Vagina (tissue), 2 donors: ENCODE measurements at regions not wholly inside any gene's neighbourhood (a gene's known extent, or its start where the extent isn't known, plus 50 kb on each side); places are given as distances from the start of the nearest gene placed in this dataset.

Experiments used
- DNase-seq, 2 donors: peaks; one replicate each; pipeline ENCODE4 v3.0.0-alpha.2; 2017; ENCODE audit errors: extremely low spot score in 2 of 2
- H3K27ac ChIP-seq: fragments of 200-600 bp; sonication (generic); one replicate; pipeline ENCODE4 v1.5.1; 2019
- H3K27me3 ChIP-seq: fragments of 200-600 bp; sonication (generic); one replicate; pipeline ENCODE4 v1.5.1; 2019
- H3K36me3 ChIP-seq, 2 donors: fragments of 200-600 bp; sonication (generic); one replicate each; pipeline ENCODE4 v1.5.1; 2017 to 2019
- H3K4me1 ChIP-seq: fragments of 200-600 bp; sonication (generic); one replicate; pipeline ENCODE4 v1.5.1; 2019
- H3K4me3 ChIP-seq, 2 donors: fragments of 200-600 bp; sonication (generic); 1 replicate in 1 of 2; 2 replicates in 1 of 2; pipeline ENCODE4 v1.5.1; 2016 to 2019
- H3K9me3 ChIP-seq: fragments of 200-600 bp; sonication (generic); one replicate; pipeline ENCODE4 v1.5.1; 2019
- CTCF ChIP-seq, 3 experiments: fragments of 450-650 bp in 2 of 3; fragments of 200-600 bp in 1 of 3; sonication (generic) in 1 of 3; IDR thresholded peaks; one replicate each; pipeline ENCODE4 v1.5.1; 2017 to 2019; ENCODE audit warnings: antibody characterized with exemption in 3 of 3, mild to moderate bottlenecking in 2 of 3, moderate library complexity in 2 of 3
- POLR2A ChIP-seq, 2 donors: fragments of 450-650 bp; IDR thresholded peaks; one replicate each; pipeline ENCODE4 v1.6.1; 2017; ENCODE audit warnings: antibody characterized with exemption in 2 of 2, mild to moderate bottlenecking in 2 of 2, moderate library complexity in 2 of 2
- POLR2AphosphoS5 ChIP-seq, 2 donors: sonication (generic); formaldehyde crosslinking; IDR thresholded peaks; one replicate each; pipeline ENCODE4 v1.9.0; 2017; ENCODE audit warnings: antibody characterized with exemption in 2 of 2, mild to moderate bottlenecking in 2 of 2, low read depth in 1 of 2; ENCODE audit not compliant: insufficient read depth in 1 of 2
- intact Hi-C: fragments of 100-400 bp; cut with DNase I; formaldehyde crosslinking; loops from one replicate; pipeline ENCODE4 v1.15.1; 2023

- no peak overlapping the region for H3K4me3 ChIP-seq
- no peaks in the 10 kb centered on the region for H3K36me3 ChIP-seq
- TF ChIP-seq POLR2A (IDR thresholded peaks at IDR 0.05): no peak
- TF ChIP-seq CTCF (IDR thresholded peaks at IDR 0.05): no peak
- no peak for TF ChIP-seq POLR2AphosphoS5 (IDR thresholded peaks at IDR 0.05; ENCODE audit: insufficient read depth in 1 of 2, low read depth in 1 of 2)
- no peak for DNase-seq
- no peak overlapping the region for H3K27ac ChIP-seq
- H3K9me3 ChIP-seq: no peaks in the 10 kb centered on the region
- intact Hi-C loops: no loop called here
- H3K27me3 ChIP-seq: no peaks in the 10 kb centered on the region
- no peaks in the 10 kb centered on the region for H3K4me1 ChIP-seq
Measured at GRCh38 chr2:194954218-194954617, 702.8 kb upstream of the SLC39A10 start.

- intact Hi-C loops: no loop called here
- TF ChIP-seq POLR2A (IDR thresholded peaks at IDR 0.05) (no peak), CTCF (IDR thresholded peaks at IDR 0.05) (no peak), POLR2AphosphoS5 (IDR thresholded peaks at IDR 0.05; ENCODE audit: insufficient read depth in 1 of 2, low read depth in 1 of 2) (no peak)
- no peak for DNase-seq
- no peaks in the 10 kb centered on the region for H3K4me1 ChIP-seq
- H3K27ac ChIP-seq: no peak overlapping the region
- no peaks in the 10 kb centered on the region for H3K36me3 ChIP-seq
- H3K4me3 ChIP-seq: no peak overlapping the region
- H3K9me3 ChIP-seq: no peaks in the 10 kb centered on the region
- H3K27me3 ChIP-seq: no peaks in the 10 kb centered on the region
Measured at GRCh38 chr2:194946826-194947225, 710.2 kb upstream of the SLC39A10 start.

DNA sequence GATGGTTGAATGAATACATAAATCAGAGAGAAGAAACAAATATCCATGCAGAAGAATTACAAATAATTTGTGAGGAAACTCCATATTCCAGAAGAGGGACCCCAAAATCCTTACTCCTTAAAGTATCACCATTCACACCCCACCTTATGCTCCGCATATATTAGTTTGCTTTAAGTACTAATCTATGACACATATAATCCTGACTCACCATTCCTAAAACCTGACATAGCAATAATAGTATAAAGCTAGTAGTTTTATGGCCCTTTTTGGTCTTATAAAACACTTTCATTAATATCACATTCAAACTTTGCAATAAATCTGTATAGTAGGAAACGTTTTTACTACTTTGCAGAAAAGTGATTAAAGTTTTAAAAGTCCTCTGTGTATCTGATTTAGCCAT is 719.0 kb upstream of the SLC39A10 start:
- Histone ChIP-seq H3K4me3 (no peak overlapping the region), H3K36me3 (no peaks in the 10 kb centered on the region), H3K4me1 (no peaks in the 10 kb centered on the region), H3K27ac (no peak overlapping the region), H3K27me3 (no peaks in the 10 kb centered on the region), H3K9me3 (no peaks in the 10 kb centered on the region)
- intact Hi-C loops: no loop called here
- TF ChIP-seq POLR2AphosphoS5 (IDR thresholded peaks at IDR 0.05; ENCODE audit: insufficient read depth in 1 of 2, low read depth in 1 of 2) (no peak), POLR2A (IDR thresholded peaks at IDR 0.05) (no peak), CTCF (IDR thresholded peaks at IDR 0.05) (no peak)
- no peak for DNase-seq

DNA sequence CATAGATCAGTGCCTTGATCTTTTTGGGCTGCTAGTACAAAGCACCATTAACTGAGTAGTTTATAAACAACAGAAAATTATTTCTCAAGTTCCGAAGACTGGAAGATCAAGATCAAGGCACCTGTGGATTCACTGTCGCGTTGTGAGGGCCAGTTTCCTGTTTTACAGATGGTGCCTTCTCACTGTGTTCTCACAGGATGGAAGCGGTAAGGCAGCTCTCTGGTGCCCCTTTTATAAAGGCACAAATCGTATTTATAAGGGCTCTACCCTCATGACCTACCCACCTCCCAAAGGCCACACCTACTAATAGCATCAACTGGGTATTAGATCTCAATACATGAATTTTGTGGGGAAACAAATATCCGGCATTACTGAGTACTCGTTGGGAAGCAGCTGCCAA is 729.5 kb upstream of the SLC39A10 start:
- H3K4me3 ChIP-seq: no peak overlapping the region
- no peak for DNase-seq
- no peaks in the 10 kb centered on the region for H3K27me3 ChIP-seq
- no peaks in the 10 kb centered on the region for H3K36me3 ChIP-seq
- no peaks in the 10 kb centered on the region for H3K9me3 ChIP-seq
- no peak overlapping the region for H3K27ac ChIP-seq
- no peak for TF ChIP-seq POLR2A (IDR thresholded peaks at IDR 0.05)
- no peaks in the 10 kb centered on the region for H3K4me1 ChIP-seq
- intact Hi-C loops: no loop called here

DNA sequence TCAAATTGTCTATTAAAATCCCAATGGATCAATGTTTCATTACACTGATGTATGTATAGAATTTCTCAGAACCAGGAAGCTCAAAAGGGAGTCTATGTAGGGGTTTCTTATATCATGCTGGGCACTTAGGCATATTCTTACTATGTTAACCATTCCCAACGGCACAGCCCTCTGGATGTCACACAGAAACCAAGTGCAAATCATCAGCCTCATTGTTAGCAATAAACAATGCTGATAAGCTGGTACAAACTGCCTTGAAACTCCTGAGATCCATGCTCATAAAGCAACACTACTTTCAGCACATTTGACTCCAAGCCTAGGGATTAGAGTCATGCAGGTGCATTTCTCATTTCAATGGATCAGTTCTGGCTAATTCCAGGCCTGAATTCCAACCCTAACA is 730.2 kb upstream of the SLC39A10 start:
- Histone ChIP-seq H3K36me3 (no peaks in the 10 kb centered on the region), H3K4me1 (no peaks in the 10 kb centered on the region), H3K27ac (no peak overlapping the region), H3K9me3 (no peaks in the 10 kb centered on the region), H3K27me3 (no peaks in the 10 kb centered on the region), H3K4me3 (no peak overlapping the region)
- no peak for DNase-seq
- TF ChIP-seq POLR2A (IDR thresholded peaks at IDR 0.05) (no peak), CTCF (IDR thresholded peaks at IDR 0.05) (no peak), POLR2AphosphoS5 (IDR thresholded peaks at IDR 0.05; ENCODE audit: insufficient read depth in 1 of 2, low read depth in 1 of 2) (no peak)
- intact Hi-C loops: no loop called here

- H3K36me3 ChIP-seq: no peaks in the 10 kb centered on the region
- no peak overlapping the region for H3K4me3 ChIP-seq
- H3K27me3 ChIP-seq: no peaks in the 10 kb centered on the region
- TF ChIP-seq CTCF (IDR thresholded peaks at IDR 0.05) (no peak), POLR2AphosphoS5 (IDR thresholded peaks at IDR 0.05; ENCODE audit: insufficient read depth in 1 of 2, low read depth in 1 of 2) (no peak), POLR2A (IDR thresholded peaks at IDR 0.05) (no peak)
- no peak overlapping the region for H3K27ac ChIP-seq
- H3K9me3 ChIP-seq: no peaks in the 10 kb centered on the region
- no peaks in the 10 kb centered on the region for H3K4me1 ChIP-seq
- DNase-seq: no peak
- intact Hi-C loops: no loop called here
Measured at GRCh38 chr2:194925742-194926141, 731.3 kb upstream of the SLC39A10 start.
